Cardiac fibroblast (primary cell): ENCODE measurements at regions not wholly inside any gene's neighbourhood (a gene's known extent, or its start where the extent isn't known, plus 50 kb on each side); places are given as distances from the start of the nearest gene placed in this dataset.
"Not testable (repeated sequence)": the region's sequence is repeated elsewhere in the genome, so short reads cannot be mapped to it uniquely, and the experiment has no call there.

ENCODE experiments used
- DNase-seq, 2 donors: peaks; one replicate each; pipeline versions ENCODE4 v3.0.0 to v3.0.0-alpha.2; 2010; ENCODE audit warnings: low read depth in 2 of 2
- H3K4me3 ChIP-seq, 2 donors: replicated peaks in 1 of 2; 1 replicate in 1 of 2; 2 replicates in 1 of 2; pipeline ENCODE4 v1.5.1; 2011; ENCODE audit warnings: low read depth in 2 of 2, low read length in 2 of 2, mild to moderate bottlenecking in 2 of 2, moderate library complexity in 1 of 2
- TF ChIP-seq, protein P1 (sequence below): IDR thresholded peaks from one replicate; pipeline ENCODE4 v1.5.1; 2011; ENCODE audit warnings: low read depth, mild to moderate bottlenecking, low read length, inconsistent platforms

DNA sequence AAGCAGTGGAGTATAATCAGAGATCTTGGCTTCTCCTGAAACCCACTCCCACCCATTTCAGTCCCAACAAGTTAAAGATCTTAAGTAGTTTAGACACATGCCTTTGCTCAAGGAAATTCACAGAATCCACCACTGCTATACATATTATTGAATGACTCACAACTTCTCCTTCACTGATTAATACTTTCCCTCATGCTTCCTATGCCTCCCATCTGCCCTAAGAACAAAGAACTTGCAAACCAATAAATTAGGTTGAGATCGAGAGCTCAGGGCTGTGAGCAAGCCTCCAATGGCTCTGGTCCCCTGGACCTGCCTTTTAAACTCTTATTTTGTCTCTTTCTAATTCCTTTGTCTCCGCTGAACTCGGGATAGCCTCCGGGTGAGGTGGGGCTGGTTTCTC lies 101.6 kb downstream of the HSFY2 start:
- no peak overlapping the region for H3K4me3 ChIP-seq
- no peak for DNase-seq
- TF ChIP-seq, protein P1, sequence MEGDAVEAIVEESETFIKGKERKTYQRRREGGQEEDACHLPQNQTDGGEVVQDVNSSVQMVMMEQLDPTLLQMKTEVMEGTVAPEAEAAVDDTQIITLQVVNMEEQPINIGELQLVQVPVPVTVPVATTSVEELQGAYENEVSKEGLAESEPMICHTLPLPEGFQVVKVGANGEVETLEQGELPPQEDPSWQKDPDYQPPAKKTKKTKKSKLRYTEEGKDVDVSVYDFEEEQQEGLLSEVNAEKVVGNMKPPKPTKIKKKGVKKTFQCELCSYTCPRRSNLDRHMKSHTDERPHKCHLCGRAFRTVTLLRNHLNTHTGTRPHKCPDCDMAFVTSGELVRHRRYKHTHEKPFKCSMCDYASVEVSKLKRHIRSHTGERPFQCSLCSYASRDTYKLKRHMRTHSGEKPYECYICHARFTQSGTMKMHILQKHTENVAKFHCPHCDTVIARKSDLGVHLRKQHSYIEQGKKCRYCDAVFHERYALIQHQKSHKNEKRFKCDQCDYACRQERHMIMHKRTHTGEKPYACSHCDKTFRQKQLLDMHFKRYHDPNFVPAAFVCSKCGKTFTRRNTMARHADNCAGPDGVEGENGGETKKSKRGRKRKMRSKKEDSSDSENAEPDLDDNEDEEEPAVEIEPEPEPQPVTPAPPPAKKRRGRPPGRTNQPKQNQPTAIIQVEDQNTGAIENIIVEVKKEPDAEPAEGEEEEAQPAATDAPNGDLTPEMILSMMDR = no peak

DNA sequence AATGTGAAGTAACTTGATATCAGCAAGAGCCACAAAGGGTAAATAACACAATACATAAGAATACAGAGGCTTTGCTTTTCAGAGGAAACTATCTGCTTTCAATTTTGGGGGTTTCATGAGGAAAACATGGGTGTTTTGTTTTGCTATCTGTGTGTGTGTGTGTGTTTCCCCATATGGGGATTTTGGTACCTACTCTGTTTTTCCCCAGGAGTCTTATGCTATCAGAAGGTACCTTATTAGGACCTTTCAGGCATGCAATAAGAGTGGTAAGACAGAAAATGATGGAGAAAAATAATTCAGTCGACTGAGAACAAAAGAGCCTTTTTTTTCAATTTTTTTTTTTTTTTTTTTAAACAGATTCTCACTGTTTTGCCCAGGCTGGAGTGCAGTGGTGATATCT lies 87.5 kb downstream of the HSFY2 start:
- not testable (repeated sequence) for DNase-seq, H3K4me3 ChIP-seq

DNA sequence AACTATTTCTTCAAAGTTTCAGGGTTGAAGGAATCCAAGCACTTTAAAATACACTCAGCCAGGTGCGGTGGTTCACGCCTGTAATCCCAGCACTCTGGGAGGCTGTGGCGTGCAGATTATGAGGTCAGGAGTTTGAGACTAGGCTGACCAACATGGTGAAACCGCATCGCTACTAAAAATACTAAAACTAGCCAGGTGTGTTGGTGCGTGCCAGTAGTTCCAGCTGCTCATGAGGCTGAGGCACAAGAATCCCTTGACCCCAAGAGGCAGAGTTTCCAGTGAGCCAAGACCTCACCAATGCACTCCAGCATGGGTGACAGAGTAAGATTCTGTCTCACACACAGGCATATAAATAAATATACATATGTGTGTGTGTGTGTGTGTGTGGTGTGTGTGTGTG lies 85.2 kb downstream of the HSFY2 start:
- H3K4me3 ChIP-seq, DNase-seq: not testable (repeated sequence)

DNA sequence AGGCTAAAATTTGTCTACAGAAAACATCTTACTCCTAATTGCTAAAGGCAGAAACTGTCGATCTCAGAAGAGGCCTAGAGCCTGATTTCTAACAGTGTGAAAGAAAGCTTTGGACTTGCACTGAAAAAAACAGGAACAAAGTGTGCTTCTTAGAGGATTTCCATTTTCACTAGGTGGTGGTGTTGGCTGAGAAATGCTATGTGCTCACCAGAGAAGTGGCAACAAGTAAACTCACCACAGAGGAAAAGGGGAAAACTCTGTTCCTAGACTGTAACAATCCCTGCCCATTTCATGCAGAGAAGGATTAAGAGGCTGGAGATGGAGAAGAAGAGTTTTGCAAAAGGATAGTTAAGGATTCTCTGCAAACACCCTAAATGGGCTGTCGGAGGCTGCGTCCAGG lies 84.1 kb downstream of the HSFY2 start:
- not testable (repeated sequence) for DNase-seq

DNA sequence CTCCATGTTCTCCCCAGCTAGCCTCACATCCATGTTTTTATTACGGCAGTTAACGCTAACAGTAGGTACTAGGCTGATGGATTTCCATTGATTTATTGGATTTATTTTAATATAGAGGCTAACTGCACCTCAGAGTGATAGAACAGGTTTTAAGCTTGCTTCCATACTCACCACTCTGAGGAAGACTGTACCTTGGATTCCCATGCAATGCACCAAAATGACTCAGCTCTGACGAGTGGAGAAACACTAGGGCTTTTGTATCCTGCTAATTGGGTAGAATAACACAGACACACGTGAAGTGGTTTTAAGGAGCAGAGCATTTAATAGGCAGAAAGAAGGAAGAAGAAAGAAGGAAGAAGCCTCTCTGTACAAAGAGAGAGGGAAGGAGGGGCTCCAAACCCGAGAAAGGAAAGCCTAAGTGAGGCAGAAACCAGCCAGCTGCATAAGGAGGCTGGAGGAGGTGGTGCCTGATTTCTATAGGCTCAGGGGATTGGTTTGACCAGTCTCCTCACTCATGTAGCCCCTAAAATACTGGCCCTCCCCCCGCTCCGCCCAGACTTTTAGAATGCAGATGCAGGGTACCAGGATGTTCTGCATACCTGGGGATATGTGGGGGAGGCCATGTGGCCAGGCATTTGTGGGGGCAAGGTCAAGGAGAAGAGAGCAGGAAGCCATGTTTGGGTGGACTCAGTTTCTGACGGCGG lies 83.5 kb downstream of the HSFY2 start:
- not testable (repeated sequence) for DNase-seq

More for the DNA sequence above, 84.1 kb downstream of the HSFY2 start:
- H3K4me3 ChIP-seq = not testable (repeated sequence)

DNA sequence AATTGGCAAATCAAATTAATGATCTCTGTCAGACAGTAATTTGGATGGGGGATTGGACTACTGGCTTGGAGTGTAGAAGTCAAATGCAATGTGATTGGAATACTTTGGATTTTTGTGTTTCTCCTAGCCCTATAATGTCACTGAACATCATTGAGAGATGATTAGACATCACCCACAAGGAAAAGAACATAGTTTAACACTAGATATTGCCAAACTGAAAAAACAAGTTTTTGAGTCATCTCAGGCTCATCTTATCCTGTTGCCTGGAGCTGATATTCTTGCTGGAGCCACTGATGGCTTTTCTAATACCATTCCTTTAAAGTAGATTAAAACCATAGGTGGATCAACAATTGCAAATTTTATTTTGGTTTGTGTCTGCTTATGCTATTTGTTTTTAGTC lies 76.7 kb downstream of the HSFY2 start:
- DNase-seq, H3K4me3 ChIP-seq: not testable (repeated sequence)

More for the DNA sequence above, 83.5 kb downstream of the HSFY2 start:
- H3K4me3 ChIP-seq = not testable (repeated sequence)

DNA sequence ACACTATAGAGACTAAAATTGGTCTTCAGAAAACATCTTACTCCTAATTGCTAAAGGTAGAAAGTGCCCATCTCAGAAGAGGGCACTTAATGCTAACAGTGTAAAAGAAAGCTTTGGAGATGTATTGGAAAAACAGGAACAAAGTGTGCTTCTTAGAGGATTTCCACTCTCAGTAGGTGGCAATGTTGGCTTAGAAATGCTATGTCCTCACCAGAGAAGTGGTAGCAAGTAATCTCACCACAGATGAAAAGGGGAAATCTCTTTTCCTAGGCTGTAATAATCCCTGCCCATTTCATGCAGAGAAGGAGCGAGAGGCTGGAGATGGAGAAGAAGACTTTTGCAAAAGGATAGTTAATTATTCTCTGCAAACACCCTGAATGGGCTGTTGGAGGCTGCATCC lies 69.3 kb downstream of the HSFY2 start:
- DNase-seq, H3K4me3 ChIP-seq: not testable (repeated sequence)

DNA sequence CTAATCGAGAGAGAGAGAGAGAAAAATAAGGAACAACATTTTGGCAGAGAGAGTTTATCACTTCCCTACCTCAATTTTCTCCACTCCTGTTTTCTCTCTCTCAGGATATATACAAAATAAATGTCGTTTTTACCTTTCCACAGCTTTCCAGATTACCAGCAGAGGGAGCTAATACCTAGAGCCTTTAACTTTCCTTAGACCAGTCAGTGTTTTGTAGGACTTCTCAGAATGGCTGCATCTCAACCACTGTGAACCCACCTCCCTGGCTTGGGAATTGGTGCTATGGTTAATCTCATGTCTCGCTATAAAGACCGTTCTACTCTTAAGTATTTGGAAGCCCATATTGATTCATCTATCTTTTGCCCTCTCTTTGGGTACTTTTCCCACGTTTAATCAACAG lies 61.8 kb downstream of the HSFY2 start:
- H3K4me3 ChIP-seq, DNase-seq: not testable (repeated sequence)

DNA sequence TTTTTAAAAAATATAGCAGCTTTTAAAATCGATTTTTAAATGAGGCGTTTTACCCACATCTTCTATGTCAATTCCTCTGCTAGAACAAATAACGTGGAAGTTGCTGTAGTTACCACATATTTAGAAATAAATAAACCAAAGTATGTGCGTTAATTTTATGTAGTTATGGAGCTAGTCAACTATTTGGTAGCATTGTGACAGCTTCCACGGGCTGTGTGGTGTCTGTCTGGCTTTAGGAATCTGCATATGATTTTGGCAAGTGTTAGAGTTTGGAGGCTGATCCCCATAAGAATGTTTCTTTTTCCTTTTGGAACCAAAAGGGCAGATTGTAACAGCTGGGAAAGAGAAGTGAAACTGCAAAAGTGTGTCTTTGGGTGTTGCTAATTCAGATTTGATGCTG lies 59.8 kb downstream of the HSFY2 start:
- DNase-seq, H3K4me3 ChIP-seq: not testable (repeated sequence)

DNA sequence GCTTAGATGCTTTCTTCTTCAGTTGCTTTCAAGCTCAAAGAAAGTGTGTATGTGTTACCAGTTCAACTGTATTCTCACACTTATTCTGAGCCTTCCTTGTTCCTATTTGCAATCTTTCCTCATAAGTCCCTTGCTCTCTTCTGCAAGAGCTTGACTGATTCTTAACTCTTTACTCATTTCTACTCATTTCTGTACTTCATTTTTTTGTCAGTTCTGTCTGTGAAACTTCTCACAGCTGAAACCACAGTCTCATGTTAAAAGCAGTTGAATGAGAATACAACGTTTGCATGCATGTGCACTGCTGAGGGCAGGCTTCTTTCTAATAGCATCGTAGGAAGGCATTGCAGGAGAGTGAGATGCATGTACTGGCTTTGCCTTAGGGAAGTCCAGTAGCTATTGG lies 54.8 kb downstream of the HSFY2 start:
- not testable (repeated sequence) for H3K4me3 ChIP-seq, DNase-seq

DNA sequence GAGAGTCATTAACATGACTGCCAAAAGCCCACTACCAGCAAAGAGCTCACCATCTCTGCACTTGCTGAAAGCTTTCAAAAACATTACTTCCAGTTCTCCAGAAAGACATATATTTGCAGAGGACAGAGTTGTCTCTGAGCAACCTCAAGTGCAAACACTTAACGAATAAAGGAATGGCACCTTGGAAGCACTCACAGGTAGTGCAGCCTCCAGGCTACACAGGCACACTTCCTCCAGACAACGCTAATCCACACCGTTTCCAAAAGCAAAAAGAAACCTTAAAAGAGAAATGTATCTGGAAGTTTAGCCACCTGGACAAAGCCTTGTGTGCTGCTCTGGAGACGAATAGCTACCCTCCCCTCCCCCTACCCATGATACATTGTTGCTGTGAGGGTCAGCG lies 53.1 kb downstream of the HSFY2 start:
- not testable (repeated sequence) for DNase-seq, H3K4me3 ChIP-seq
